ENCODE measurements at regions not wholly inside any gene's neighbourhood (a gene's known extent, or its start where the extent isn't known, plus 50 kb on each side); places are given as distances from the start of the nearest gene placed in this dataset.

- Mint-ChIP-seq H3K36me3 (ENCODE audit: insufficient read depth, unreplicated experiment) (peaks cover 5% of the 10 kb centered on the region), H3K27me3 (ENCODE audit: insufficient read depth, unreplicated experiment) (no peaks in the 10 kb centered on the region), H3K9me3 (ENCODE audit: unreplicated experiment) (peaks cover 18% of the 10 kb centered on the region), H3K4me1 (ENCODE audit: insufficient read depth, unreplicated experiment) (peaks cover 28% of the 10 kb centered on the region), H3K4me3 (ENCODE audit: unreplicated experiment) (peak overlapping the region; percentile 52), H3K27ac (ENCODE audit: low read depth, unreplicated experiment) (peak overlapping the region; percentile 96)
- POLR2A ChIA-PET, result interaction anchor here (0.9 to 2.5 kb wide), 5 partner anchors 9 to 29 kb away, joined by 3 to 21 read pairs (median 3); no protein-coding TSS in a partner anchor
- intact Hi-C loops (cut with micrococcal nuclease), result loop anchor here (2.0 to 10.0 kb wide), 3 partner anchors 117 to 507 kb away; no protein-coding TSS in a partner anchor
- CTCF ChIA-PET, result interaction anchor here (0.6 to 1.3 kb wide), 3 partner anchors 116 to 826 kb away, joined by 3 to 6 read pairs (median 3); no protein-coding TSS in a partner anchor
- peak; percentile 95 for DNase-seq (ENCODE audit: unreplicated experiment)
- BruUV-seq (replicated peaks), result no TSS peak
- no peak for TF ChIP-seq CTCF (IDR thresholded peaks at IDR 0.05; ENCODE audit: unreplicated experiment)
Observed at GRCh38 chr18:40868110-40868858, 1086.8 kb upstream of the PIK3C3 start.

- H3K27ac Mint-ChIP-seq (ENCODE audit: low read depth, unreplicated experiment), result peak overlapping the region; percentile 96
- no TSS peak for BruUV-seq (replicated peaks)
- H3K9me3 Mint-ChIP-seq (ENCODE audit: unreplicated experiment), result peaks cover 19% of the 10 kb centered on the region
- peaks cover 28% of the 10 kb centered on the region for H3K4me1 Mint-ChIP-seq (ENCODE audit: insufficient read depth, unreplicated experiment)
- DNase-seq (ENCODE audit: unreplicated experiment), result peak; percentile 90
- TF ChIP-seq CTCF (IDR thresholded peaks at IDR 0.05; ENCODE audit: unreplicated experiment), result no peak
- peaks cover 5% of the 10 kb centered on the region for H3K36me3 Mint-ChIP-seq (ENCODE audit: insufficient read depth, unreplicated experiment)
- no peaks in the 10 kb centered on the region for H3K27me3 Mint-ChIP-seq (ENCODE audit: insufficient read depth, unreplicated experiment)
- intact Hi-C loops (cut with micrococcal nuclease), result loop anchor here (5.0 to 10.0 kb wide), 2 partner anchors 230 to 507 kb away; no protein-coding TSS in a partner anchor
- ChIA-PET CTCF (interaction anchor here (0.6 kb wide), 2 partner anchors 282 to 825 kb away, joined by 3 to 6 read pairs; no protein-coding TSS in a partner anchor), POLR2A (interaction anchor here (1.2 to 2.5 kb wide), 5 partner anchors 13 to 117 kb away, joined by 3 to 21 read pairs (median 3); no protein-coding TSS in a partner anchor)
- peak overlapping the region; percentile 52 for H3K4me3 Mint-ChIP-seq (ENCODE audit: unreplicated experiment)
Observed at GRCh38 chr18:40867459-40867858, 1087.6 kb upstream of the PIK3C3 start.

- peak overlapping the region; percentile 96 for H3K27ac Mint-ChIP-seq (ENCODE audit: low read depth, unreplicated experiment)
- no peak overlapping the region for H3K4me3 Mint-ChIP-seq (ENCODE audit: unreplicated experiment)
- intact Hi-C loops (cut with micrococcal nuclease), result loop anchor here (5.0 to 10.0 kb wide), 2 partner anchors 230 to 508 kb away; no protein-coding TSS in a partner anchor
- ChIA-PET CTCF (interaction anchor here (0.6 to 0.7 kb wide), 2 partner anchors 200 to 282 kb away, joined by 3 read pairs; no protein-coding TSS in a partner anchor), POLR2A (interaction anchor here (0.8 to 2.5 kb wide), 5 partner anchors 11 to 117 kb away, joined by 3 to 21 read pairs (median 3); no protein-coding TSS in a partner anchor)
- peaks cover 17% of the 10 kb centered on the region for H3K9me3 Mint-ChIP-seq (ENCODE audit: unreplicated experiment)
- TF ChIP-seq CTCF (IDR thresholded peaks at IDR 0.05; ENCODE audit: unreplicated experiment), result no peak
- peaks cover 28% of the 10 kb centered on the region for H3K4me1 Mint-ChIP-seq (ENCODE audit: insufficient read depth, unreplicated experiment)
- no peak for DNase-seq (ENCODE audit: unreplicated experiment)
- peaks cover 5% of the 10 kb centered on the region for H3K36me3 Mint-ChIP-seq (ENCODE audit: insufficient read depth, unreplicated experiment)
- no TSS peak for BruUV-seq (replicated peaks)
- no peaks in the 10 kb centered on the region for H3K27me3 Mint-ChIP-seq (ENCODE audit: insufficient read depth, unreplicated experiment)
Observed at GRCh38 chr18:40866968-40867367, 1088.1 kb upstream of the PIK3C3 start.

- no peak for TF ChIP-seq CTCF (IDR thresholded peaks at IDR 0.05; ENCODE audit: unreplicated experiment)
- peaks cover 12% of the 10 kb centered on the region for H3K9me3 Mint-ChIP-seq (ENCODE audit: unreplicated experiment)
- ChIA-PET POLR2A (no interaction called here), CTCF (interaction anchor here (0.7 kb wide), 1 partner anchor 201 kb away, joined by 3 read pairs; no protein-coding TSS in a partner anchor)
- H3K27ac Mint-ChIP-seq (ENCODE audit: low read depth, unreplicated experiment), result peak overlapping the region; percentile 96
- peak; percentile 47 for DNase-seq (ENCODE audit: unreplicated experiment)
- H3K27me3 Mint-ChIP-seq (ENCODE audit: insufficient read depth, unreplicated experiment), result no peaks in the 10 kb centered on the region
- H3K36me3 Mint-ChIP-seq (ENCODE audit: insufficient read depth, unreplicated experiment), result peaks cover 5% of the 10 kb centered on the region
- intact Hi-C loops (cut with micrococcal nuclease), result loop anchor here (5.0 to 10.0 kb wide), 2 partner anchors 231 to 509 kb away; no protein-coding TSS in a partner anchor
- no TSS peak for BruUV-seq (replicated peaks)
- peaks cover 28% of the 10 kb centered on the region for H3K4me1 Mint-ChIP-seq (ENCODE audit: insufficient read depth, unreplicated experiment)
- no peak overlapping the region for H3K4me3 Mint-ChIP-seq (ENCODE audit: unreplicated experiment)
Observed at GRCh38 chr18:40866013-40866645, 1088.9 kb upstream of the PIK3C3 start.

Data from MCF 10A (cell line).